ENCODE measurements at regions not wholly inside any gene's neighbourhood (a gene's known extent, or its start where the extent isn't known, plus 50 kb on each side); places are given as distances from the start of the nearest gene placed in this dataset.
A peak's percentile ranks its signal among the peaks of the same experiment; 100 is the strongest.
"Not testable (repeated sequence)": the region's sequence is repeated elsewhere in the genome, so short reads cannot be mapped to it uniquely, and the experiment has no call there.

DNA sequence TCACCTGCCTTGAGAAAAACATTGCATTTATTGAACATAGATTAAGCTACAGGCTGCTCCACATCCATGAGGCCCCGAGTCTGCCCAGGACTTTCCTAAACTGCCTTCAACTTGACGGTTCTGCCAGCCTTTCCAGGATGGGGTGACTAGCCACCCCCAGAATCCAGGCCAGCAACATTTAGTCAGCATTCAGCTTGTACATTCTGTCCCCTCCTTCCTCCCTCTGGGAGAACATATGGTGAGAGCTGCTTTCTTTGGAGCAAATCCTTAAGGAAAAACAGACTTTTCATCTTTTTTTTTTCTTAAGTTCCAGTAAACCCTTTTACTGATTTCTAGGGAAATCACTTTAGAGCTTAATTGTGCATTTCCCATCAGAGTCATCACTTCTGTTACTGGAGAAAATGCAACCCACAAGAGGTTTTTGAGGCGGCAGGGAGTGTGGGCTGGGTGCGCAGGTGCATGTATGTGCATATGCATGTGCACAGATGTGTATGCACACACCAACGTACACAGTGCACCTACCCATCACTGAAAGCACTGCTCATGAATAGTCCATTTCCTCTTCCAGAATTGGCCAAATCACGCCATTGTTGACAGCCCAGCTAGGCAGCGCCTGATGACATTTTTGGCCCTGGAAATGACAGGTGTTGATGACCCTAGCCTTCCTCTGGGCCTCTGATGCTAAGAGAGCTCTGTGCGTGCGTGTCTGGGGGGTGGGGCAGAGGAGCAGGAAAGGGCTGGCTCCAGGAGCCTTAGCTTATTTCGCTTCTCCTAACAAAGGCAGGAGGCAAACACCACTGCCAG is 145.6 kb downstream of the HSD17B3 start:
- no peak for DNase-seq

DNA sequence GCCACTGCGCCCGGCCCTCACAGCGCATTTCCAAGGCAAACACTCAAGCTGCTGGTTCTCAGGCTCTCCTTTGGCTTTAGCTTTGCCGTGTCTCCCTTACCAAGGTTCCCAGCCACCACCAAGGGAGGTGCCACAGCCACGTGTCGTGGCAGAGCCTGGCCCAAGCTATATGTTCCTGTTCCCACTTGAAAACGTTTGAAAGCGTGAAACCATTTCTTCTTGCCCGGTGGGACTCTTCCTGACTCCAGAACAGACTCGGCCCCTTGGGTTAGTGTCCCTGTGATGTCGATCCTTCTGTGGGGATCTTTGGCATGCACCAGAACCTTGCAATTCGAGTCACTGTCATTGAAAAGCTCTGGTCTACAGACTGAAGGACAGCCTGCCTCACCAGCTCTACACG is 147.9 kb downstream of the HSD17B3 start:
- no peak for DNase-seq

DNA sequence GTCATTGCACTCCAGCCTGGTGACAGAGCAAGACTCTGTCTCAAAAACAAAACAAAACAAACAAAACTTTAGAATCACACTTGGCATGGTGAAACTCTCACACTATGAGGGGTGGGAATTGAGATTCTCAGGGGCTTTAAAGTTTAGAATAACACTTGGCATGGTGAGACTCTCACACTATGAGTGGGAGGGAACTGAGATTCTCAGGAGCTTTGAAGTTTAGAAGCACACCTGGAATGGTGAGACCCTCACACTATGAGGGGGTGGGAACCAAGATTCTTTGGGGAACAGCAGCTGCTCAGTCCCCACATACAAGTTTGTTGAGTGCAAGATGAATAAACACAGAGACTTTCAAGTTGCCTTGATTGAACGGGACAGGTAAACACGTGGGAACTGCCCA is 149.4 kb downstream of the HSD17B3 start:
- DNase-seq = no peak

DNA sequence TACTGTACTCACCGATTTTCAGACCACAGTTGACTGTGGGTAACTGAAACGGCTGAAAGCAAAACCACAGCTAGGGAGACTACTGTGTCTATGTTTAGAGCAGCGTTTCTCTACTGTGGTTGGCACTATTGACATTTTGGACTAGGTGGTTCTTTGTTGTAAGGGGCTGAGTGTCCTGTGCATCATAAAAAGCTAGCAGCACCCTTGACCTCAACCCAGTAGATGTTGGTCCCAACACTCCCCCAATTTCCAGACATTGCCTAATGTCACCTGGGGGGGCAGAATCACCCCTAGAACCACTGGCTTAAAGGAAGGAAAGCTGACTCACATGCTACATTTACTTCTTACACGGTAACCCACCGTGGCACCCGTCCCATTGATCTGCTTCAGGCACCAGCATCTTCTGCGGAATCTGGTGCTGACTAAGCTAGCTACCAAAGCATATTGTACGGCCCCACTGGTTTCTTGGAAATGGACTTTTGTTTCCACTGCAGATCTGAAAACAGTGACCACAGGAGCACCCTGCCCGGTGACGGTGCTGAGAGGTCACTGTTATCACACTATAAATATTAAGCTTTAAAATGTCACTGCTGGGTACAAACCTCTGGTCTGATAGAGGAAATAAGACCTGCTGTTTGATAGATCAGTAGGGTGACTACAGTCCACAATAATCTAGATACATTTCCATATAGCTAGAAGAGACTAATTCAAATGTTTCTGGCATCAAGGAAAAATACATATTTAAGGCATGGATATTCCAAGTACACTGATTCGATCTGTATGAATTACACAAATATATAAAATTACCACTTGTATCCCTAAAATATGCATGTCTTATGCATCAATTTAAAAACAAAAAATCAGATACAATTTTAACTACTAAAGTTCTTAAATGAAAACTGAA is 151.4 kb downstream of the HSD17B3 start:
- no peak for DNase-seq

DNA sequence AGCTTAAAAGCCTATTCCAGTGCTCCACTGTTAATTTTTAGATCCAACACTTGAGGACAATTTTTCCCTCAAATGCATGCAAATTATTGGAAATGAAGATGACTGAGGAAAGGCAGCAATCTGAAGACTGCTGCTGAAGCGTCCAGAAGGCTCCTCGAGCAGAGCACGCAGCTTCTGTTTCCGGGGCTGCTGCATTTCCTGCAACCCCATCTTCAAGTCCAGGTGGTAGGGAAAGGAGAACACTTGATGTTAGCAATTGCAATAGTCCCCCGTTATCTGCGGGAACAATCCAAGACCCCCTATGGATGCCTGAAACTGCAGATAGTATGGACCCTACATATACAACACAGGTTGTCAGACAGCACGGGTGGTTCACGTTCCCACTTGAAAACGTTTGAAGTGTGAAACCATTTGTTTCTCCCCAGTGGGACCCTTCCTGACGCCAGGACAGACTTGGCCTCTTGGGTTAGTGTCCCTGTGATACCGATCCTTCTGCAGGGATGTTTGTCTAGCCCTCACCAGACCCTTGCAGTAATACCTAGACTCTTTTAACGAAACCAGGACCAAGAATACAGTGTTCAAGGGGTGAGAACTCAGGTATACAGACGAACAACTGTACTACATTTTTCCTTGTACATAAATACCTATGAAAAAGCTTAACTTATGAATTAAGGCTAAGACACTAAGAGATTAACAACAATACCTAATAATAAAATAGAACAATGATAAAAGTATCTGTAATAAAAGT is 152.3 kb downstream of the HSD17B3 start:
- no peak for DNase-seq

DNA sequence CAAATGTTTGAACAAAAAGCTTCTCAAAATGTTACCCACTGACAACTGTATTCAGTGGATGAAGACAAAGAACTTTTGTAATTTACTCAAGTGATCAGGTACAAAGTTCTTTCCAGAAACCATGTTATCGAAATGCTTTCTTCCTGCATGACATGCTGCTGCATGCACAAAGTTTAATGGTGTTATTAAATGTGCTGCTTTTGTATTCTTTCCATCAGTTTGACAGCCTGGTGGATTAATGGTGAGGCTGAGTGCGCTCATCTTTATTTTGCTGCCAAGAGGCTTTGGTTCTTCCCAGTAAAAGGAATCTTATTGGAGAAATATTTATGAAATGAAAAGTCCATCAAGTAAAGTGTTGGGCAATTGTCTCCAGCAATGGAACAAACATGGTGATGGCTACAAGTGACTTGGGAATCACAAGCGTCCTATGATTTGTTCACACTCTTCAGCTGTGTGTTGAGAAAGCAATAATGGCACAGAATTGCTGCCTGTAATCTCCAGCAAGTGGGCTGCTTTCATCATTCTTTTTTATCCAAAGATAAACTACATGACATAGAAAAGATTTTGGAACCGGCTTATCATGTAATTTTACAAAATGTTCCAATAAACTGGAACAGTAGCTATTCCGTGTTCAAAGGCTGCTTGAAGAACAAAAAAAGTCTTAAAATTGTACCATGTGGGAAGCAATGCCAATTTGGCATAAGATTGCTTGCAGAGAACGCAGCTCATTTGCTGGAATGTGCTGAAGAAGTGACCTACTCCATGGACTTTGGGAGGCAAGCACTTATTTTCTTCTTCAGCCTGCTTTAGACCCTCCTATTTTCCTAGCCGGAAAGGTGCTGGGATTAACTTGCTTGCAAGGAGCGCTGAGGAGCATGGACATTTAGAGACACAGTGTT is 153.1 kb downstream of the HSD17B3 start:
- DNase-seq = peak; percentile 50

DNA sequence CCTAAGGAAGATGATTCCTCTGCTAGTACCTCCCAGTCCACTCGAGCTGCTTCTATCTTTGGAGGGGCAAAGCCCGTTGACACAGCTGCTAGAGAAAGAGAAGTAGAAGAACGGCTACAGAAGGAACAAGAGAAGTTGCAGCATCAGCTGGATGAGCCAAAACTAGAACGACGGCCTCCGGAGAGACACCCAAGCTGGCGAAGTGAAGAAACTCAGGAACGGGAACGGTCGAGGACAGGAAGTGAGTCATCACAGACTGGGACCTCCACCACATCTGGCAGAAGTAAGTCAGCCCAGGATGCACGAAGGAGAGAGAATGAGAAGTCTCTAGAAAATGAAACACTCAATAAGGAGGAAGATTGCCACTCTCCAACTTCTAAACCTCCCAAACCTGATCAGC is 154.9 kb downstream of the HSD17B3 start:
- not testable (repeated sequence) for DNase-seq

DNA sequence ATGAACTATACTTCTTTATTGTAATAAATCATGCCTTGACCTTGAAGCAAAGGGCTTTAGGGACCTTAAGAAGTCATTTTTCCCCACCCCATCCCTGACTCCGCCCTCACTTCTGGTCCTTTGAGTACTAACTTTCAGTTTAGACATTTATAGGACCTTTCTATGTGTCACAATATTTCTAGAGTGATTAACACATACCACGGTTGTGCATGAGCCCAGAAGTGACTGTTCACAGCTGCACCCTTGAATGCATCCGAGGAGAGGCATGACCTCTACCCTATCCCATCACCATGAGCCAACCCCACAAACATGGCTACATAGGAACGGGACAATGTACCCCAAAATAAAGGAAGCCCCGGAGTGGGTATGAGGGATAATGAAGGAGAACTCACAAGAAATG is 160.3 kb downstream of the HSD17B3 start:
- no peak for DNase-seq

DNA sequence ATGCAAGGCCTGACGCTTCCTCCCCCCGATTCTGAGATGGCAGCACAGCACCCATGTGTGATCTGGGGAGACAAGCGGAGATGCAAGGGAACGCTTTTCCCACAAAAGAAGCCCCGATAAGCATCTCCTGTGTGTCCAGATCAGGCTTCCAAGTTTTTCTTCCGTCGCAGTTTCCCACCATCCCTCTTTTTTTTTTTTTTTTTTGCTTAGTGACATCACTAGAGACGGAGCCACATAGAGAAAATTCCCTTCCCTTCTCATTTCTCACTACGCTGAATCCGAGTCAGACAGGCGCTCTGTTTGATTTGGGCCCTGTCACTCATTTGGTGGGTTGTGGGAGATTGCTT is 160.9 kb downstream of the HSD17B3 start:
- no peak for DNase-seq

DNA sequence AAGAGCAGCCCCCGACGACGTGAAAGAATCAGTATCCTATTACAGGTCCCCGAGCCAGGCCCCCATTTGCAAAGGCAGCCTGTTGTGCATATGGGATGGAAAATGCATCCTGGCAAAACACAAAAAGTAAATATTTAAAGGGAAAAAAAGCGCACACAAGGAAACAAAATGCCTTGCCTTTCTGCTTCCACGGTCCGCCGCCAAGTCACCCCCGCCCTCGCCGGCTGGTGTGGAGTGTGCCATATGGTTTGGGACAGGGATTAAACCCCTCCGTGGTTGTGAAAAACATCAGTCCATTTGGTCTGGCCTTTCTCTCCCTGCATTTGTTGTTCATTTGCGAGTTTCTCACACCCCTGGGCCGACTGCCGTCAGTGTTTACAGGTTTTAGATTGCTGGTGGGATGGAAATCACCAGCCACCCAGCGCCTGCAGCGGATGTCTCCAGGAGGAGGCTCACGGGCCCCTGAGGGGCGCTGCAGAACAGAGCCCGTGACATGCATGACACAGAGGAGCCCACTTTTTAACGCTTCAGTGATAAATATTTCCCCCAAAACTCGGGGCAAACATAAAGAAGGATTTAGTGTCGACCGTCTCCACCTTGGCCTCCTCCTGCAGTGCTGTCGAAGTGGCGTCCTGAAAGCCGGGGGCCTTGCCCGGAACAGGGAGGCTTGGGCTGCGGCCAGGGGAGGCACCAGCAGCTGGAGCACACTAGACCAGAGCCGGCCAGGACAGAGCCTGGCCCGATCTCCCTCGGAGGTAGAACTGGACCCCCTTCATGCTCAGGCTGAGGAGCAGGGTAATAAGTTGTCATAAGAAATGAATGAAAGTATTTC is 161.5 kb downstream of the HSD17B3 start:
- DNase-seq = peak; percentile 93

DNA sequence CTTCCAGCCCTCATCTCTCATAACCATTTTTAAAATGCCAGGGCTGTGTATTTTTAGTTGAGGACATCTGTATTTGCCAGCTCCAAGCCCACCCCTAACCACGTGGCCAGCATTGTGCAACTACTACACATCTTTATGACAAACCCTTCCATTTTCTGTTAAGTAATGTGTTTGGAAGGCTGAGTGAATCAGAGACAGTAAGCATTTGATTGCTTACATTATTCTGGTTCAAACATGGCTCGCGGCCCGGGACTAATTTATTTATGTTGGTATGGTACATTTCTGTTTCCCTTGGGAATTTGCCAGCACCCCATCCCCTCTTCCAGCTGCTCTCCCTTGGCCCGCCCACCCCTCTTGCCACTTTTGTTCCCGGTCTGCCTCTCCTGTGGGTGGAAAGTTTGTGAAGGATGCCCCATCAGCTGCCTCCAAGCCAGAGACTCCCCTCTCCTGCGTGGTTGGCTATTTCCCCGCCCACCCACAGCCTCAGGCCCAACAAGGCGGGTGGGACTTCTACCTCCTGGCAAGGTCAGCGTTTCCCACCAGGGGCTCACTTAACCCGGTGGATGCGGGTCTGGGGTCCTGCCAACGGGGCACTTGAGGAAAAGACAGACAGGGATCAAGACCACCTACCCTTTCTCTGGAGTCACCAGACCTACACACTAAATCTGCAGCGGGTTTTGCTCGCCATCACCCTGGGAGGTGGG is 162.2 kb downstream of the HSD17B3 start:
- peak; percentile 95 for DNase-seq

DNA sequence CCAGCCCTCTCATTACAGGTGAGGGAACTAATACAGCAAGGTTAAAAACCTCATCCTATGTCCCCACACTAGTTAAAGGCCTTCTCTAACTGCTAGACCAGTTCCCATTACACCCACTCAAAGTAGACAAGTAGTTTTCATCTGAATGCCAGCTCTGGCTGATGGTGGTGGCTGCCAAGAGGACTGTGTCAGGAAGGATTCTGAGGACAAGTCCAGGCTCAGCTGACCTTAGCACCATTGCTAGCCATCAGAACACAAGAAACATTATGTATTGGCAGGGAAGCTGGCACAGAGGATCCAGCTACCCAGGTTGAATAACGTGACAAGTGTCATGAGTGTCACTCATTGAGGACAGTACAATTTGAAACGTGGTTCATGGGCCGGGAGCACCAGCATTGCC is 163.4 kb downstream of the HSD17B3 start:
- DNase-seq = no peak

DNA sequence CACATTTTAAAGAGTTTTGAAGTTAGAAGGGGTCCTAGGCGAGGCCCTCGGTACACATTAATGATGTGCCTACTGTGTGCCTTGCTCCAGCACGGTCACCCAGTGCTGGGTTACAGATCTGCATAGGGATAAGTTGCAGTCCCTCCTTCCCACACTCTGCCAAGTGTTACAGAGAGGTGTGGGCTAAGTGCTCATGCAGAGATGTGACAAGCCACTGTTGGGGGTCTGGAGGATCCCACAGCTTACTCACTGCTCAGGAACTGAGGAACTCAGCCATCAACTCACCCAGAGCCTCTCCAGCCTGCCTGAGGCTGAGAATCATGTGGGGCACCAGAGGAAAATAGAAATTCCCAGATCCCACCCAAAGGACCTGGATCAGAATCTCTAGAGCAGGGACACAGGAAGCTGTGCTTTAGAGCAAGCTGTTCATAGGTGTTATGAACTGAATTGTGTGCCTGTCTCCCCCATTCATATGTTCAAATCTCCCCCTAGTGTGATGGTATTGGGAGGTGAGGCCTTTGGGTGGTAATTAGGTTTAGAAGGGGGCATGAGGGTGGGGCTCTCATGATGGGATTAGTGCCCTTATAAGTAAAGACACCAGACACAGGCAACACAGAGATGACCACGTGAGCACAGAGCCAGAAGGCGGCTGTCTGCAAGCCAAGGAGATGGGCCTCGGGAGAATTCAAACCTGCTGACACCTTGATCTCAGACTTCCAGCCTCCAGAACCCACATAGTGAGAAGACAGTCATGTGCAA is 164.1 kb downstream of the HSD17B3 start:
- DNase-seq = no peak

DNA sequence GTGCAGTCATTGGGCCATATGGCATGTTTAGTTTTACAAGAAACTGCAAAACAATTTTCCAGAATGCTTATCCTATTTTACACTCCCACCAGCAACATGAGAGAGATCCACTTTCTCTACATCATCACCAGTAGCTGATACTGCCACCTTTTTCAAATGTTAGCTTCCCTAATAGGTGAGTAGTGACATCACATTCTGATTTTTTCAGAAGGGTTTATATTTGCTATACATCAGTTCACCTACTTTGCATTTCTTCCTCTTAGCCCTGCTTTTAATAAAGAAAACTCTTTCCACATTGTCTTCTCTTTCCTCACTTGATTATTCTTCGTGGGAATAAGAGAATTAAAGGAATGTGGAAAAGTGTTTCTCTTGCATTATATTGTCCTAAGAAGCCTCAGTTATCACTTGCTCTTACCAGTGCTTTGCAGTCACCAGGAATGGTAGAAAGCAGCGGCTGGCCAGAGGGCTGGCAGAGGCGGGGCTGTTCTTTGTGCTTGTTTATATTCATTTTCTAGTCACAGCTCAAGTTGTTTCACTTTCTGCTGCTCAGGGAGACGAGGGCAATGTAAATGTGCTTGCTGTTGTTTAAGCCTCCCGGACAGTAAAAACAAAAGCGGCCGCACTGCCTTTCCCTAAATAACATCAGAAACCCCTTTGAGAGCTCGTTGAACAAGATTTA is 164.8 kb downstream of the HSD17B3 start:
- DNase-seq = peak; percentile 73

DNA sequence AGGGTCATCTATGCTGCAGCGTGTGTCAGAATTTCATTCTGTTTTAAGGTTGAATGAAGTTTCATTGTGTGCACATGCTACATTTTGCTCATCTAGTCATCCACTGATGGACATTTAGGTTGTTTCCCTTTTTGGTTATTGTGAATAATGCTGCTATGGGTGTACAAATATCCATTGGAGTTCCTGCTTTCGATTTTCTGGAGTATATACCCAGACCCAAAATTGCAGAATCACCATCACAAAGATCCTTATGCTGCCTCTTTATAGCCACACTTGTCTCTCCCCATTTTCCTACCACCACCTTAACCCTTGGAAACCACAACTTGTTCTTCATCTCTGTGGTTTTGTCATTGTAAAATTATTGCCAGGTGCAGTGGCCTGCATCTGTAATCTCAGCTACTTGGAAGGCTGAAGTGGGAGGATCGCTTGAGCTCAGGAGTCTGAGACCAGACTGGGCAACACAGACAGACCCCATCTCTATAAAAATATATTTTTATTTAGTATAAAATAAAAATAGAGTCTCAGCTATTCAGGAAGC is 166.2 kb downstream of the HSD17B3 start:
- DNase-seq = no peak

DNA sequence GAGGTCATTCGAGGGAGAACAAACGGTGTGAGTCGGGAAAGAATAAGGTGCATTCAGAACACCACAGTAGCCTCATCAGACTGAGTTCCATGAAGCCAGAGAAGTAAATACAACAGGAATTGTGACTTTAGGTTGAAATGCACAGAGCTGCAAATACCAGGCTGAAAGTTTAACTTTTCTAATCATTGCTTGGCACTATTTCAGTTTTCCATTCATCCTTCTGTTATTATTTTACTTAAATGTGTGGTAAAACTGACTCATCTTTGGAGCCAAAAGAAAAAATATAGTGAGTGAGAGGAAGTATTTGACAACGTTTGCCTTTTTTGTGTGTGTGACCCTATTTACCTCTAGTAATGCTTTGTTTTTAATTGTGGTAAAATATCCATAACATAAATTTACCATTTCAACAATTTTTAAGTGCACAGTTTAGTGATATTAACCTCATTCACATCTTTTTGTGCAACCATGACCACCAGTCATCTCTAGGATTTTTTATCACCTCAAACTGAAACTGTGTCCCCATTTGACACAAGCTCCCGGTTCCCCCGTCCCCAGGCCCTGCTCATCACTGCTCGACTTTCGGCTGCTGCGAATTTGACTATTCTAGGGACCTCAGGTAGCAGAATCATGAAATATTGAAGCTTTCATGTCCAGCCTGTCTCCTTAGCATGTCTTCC is 166.8 kb downstream of the HSD17B3 start:
- DNase-seq = peak; percentile 61

DNA sequence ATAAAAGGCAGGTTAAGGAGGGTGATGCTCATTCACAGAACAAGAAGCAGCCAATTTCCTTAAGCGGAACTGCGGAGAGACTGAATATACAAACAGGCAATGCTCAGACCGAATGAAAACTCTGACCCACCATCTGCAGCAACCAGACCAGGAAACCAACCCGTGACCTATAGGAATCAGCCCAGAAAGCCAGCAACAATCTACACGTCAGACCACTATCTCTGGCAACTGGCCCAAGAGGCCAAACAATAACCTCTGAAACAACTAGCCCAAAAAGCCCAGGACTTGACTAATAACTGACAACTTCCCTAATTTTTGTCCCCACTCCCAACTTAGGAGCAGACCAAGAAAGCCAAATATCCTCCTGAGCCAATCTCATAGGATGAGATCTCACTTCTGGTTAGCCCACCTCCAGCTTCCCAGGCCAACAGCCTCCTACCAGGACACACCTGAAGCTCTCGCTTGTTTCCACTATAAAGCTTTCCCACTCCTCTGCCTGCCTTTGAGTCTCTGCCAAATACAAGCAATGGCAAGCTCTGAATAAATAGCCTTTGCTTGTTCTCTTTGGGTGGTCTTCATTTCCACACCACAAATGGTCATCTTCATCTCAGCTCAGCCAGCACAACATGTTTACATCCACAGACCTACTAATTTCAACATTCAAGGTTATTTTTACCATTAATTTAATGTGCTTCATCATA is 168.5 kb downstream of the HSD17B3 start:
- no peak for DNase-seq
